ENCODE measurements at regions not wholly inside any gene's neighbourhood (a gene's known extent, or its start where the extent isn't known, plus 50 kb on each side); places are given as distances from the start of the nearest gene placed in this dataset.

DNA sequence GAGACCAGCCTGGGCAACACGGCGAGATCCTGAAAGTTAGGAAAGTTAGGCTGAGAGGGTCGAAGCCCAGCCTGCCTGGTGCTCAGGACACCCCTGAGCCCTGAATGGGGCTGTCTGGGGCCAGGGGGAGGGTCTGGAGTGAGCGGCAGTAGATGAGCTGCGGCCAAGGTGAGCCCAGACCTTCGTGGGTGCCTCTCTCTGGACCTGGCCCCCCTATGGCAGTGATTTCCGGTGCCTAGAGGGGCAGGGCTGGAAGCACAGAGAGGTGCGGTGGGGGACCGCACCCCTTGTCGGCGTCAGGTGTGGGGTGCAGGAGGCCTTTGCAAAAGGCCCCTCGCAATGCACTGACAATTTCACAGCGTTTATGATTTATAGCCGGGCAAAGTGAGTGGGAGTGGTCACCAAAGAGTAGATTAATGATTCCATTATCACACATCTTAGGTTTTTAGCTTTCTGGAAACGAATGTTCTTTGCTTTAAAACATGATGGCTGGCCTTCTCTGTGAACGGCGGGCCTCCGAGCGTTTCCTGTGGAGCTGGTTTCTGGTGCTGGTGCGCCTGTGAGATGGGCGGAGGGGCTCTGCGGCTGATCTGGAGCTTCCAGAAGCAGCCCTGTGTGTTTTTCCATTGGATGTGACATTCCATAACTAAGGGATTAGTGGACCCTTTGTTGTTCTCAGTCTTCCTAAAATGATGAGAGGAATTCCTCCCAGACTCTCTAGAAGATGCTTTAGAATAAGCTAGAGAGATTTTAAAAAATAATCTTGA lies 171.0 kb upstream of the ZNF32 start:
- TF ChIP-seq, protein P1, sequence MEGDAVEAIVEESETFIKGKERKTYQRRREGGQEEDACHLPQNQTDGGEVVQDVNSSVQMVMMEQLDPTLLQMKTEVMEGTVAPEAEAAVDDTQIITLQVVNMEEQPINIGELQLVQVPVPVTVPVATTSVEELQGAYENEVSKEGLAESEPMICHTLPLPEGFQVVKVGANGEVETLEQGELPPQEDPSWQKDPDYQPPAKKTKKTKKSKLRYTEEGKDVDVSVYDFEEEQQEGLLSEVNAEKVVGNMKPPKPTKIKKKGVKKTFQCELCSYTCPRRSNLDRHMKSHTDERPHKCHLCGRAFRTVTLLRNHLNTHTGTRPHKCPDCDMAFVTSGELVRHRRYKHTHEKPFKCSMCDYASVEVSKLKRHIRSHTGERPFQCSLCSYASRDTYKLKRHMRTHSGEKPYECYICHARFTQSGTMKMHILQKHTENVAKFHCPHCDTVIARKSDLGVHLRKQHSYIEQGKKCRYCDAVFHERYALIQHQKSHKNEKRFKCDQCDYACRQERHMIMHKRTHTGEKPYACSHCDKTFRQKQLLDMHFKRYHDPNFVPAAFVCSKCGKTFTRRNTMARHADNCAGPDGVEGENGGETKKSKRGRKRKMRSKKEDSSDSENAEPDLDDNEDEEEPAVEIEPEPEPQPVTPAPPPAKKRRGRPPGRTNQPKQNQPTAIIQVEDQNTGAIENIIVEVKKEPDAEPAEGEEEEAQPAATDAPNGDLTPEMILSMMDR (IDR thresholded peaks at IDR 0.05 in 2 of 3, conservative IDR thresholded peaks at IDR 0.05 in 1 of 3; ENCODE audit: borderline replicate concordance in 1 of 3, insufficient read depth in 1 of 3, low read depth in 2 of 3, low read length in 2 of 3), result no peak
- TF ChIP-seq POLR2AphosphoS5 (IDR thresholded peaks at IDR 0.05; ENCODE audit: low read depth, low read length) (no peak), POLR2A (IDR thresholded peaks at IDR 0.05; ENCODE audit: borderline replicate concordance, extremely low read depth, insufficient read depth, insufficient read length) (no peak), EZH2phosphoT487 (IDR thresholded peaks at IDR 0.05; ENCODE audit: borderline replicate concordance) (no peak), SRF (IDR thresholded peaks at IDR 0.05; ENCODE audit: low read depth) (no peak), RAD21 (IDR thresholded peaks at IDR 0.05; ENCODE audit: low read depth) (no peak)
- TF ChIP-seq, protein P2, sequence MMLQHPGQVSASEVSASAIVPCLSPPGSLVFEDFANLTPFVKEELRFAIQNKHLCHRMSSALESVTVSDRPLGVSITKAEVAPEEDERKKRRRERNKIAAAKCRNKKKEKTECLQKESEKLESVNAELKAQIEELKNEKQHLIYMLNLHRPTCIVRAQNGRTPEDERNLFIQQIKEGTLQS (IDR thresholded peaks at IDR 0.05), result no peak
- TF ChIP-seq, protein P3, sequence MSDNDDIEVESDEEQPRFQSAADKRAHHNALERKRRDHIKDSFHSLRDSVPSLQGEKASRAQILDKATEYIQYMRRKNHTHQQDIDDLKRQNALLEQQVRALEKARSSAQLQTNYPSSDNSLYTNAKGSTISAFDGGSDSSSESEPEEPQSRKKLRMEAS (IDR thresholded peaks at IDR 0.05), result no peak

Data from HCT116 (cell line).